Right renal cortex interstitium (tissue), 3 donors: ENCODE measurements at regions not wholly inside any gene's neighbourhood (a gene's known extent, or its start where the extent isn't known, plus 50 kb on each side); places are given as distances from the start of the nearest gene placed in this dataset.

ENCODE experiments used
- DNase-seq, 3 donors: peaks; one replicate each; pipeline ENCODE4 v3.0.0-alpha.2; 2013; ENCODE audit warnings: low read depth in 3 of 3, low spot score in 2 of 3

- no peak for DNase-seq
These were observed 94.6 kb upstream of the COL8A1 start for GRCh38 chr3:99543796-99544195.

DNA sequence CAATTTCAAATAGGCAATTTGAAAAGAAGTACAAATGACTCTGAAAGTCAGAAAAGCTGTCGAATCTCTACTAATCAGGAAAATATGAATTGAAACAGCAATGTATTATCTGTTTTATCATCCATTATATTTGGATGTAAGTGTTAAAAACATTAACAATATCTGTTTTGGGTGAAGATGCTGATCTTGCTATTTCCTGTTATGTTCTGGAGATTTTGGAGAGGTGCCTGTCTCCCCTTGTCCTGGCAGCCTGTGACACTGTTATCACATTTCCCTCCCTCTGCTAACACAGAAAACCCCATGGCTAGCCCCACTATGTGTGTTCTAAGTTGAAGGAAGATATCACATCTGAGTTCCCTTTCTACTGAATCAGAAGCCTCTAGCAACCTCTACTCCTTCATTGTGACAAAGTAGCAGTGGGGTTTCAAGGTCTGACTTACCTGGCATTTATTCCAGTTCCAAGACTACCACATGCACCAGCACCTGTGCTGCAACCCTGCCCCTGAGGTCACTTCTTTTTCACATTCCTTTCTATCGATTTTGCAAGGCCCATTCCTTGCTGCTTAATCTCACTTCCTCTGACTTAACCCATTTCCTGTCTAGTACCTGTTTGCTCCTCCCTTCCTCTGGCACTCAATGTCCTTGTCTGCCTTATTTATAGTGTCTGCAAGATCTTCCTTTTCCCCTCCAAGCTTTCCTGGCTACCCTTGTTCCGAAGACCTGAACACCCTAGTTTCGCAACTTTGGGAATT is 95.5 kb upstream of the COL8A1 start:
- DNase-seq, result no peak

DNA sequence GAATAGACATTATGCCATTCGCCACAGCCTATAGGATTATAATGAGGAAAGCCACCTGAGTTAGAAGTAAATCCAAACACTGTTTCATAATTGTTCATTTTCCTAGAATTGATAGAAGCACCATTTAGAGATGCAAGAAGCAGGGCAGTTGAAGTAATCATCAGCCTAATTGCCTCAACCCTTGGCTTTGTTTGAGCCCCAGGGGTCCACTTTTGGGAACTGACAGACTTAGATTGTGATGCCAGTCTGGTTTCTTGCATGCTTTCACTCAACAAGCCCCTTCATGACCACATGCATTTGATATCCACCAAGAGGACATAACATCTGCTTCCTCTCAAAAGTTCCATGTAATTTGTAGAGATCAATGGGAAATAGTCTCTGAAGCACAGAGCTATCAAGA is 97.2 kb upstream of the COL8A1 start:
- DNase-seq, result no peak

- no peak for DNase-seq
These were observed 101.0 kb upstream of the COL8A1 start for GRCh38 chr3:99537416-99537815.

GRCh38 chr3:99536555-99537314 is 101.7 kb upstream of the COL8A1 start:
- DNase-seq, result no peak

DNA sequence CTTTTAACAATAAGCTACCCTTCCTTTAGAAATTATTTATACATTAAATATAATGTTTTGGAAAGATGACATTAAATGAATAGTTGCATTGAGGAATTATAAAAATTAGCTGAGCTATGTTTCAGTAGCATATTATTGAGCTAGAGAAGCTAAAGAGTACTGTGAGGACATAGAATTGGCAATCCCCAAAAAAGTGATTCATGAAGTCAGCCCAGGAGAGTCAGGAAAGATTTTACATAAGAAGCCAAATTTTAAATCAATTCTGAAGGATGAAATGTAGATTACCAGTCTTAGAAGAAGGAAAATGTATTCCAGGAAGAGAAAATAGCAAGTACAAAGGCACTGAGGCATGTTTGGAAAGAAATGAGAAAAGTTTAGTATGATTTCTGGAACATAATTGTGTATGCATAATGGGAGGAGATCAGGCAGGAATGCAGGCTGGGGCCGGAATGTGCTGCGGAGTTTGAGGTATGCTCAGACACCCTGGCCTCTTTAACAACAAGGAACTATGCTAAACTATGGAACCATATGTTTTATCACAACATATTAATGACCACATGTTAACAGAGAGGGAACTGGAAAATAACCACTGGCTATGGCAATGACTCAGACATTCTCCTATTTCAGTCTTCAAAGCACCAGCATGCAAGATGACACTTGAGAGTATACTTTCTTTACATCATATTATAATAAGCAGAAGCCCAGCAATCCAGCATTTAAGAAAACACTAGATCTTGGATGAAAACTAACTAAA is 103.3 kb upstream of the COL8A1 start:
- DNase-seq, result no peak

- no peak for DNase-seq
These were observed 106.1 kb upstream of the COL8A1 start for GRCh38 chr3:99532246-99532645.

DNA sequence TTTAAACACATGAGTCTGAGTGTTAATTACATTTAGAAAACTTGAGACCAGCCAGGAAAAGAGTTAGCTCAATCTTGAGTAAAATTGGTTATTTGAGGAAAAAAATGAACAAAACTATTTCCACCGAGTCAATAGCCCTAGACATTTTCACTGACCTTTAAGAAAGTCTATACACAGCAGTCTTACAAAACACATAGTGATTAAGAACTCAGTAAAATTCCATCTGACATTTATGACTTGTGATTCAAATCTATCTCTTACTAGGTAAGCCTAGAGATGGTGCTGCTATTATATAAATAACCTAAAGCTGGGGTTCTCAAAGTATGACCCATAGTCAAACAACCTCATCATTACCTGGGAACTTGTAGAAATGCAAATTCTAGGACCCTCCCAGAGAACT is 109.1 kb upstream of the COL8A1 start:
- DNase-seq, result no peak

DNA sequence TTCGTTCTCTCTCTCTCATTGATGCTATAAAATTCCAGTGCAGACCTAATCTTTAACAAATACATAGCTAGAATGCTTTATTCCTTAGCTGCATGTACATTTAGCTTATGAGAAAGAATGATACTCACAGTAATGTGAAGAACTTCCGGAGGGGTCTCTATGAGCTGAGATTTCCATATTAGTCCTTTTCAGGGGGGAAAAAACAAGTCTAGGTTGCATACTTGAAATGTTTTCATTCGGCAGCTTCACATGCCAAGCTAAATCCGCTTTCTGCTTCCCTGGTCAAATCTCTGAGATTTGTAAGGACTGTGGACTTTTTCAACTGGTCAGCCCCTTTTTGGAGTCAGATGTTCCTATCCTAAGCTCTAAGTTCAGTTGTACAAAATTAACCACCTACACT is 111.5 kb upstream of the COL8A1 start:
- DNase-seq, result no peak

GRCh38 chr3:99524559-99524958 is 113.8 kb upstream of the COL8A1 start:
- DNase-seq, result no peak

GRCh38 chr3:99523431-99524127 is 114.8 kb upstream of the COL8A1 start:
- no peak for DNase-seq

DNA sequence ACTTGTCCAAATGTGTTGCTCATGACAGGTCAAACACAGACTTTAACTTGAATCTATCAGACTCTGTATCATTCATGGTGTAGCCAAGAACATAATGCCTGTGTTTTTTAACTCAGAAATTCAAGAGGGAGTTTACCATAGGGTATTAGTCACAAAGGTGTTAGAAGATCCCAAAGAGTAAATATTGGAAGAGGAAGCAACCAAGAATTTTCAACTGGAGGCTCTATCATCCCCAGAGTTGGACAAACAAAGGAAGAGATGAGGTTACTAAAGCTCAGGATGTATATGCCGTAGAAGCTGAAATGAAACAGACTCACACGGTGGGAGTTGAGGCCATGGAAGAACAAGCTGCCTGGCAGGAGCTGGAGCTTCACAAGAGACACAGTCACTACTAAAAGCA is 116.2 kb upstream of the COL8A1 start:
- no peak for DNase-seq

GRCh38 chr3:99521551-99521950 is 116.8 kb upstream of the COL8A1 start:
- no peak for DNase-seq

GRCh38 chr3:99520513-99520912 is 117.9 kb upstream of the COL8A1 start:
- no peak for DNase-seq

DNA sequence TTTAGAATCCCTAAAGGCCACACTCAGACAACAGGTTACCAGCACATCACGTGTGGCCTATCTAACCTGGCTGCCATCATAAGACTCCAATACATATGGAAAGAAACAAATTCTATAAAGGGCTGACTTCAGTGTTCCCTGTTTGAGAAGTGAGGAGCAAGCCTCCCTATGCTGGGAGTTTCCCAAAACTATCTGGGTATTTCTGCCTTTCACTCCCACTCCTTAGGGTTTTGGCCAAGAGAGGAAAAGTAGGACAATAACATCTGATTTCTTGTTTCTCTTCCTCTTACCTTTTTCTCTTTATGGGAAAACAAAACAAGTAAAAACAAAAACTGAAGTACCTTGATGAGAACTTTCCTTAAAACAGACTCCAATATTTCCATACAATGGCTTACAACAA is 121.5 kb upstream of the COL8A1 start:
- DNase-seq, result no peak

GRCh38 chr3:99515891-99516290 is 122.5 kb upstream of the COL8A1 start:
- DNase-seq, result no peak

- no peak for DNase-seq
These were observed 129.2 kb upstream of the COL8A1 start for GRCh38 chr3:99509224-99509623.

- no peak for DNase-seq
These were observed 130.2 kb upstream of the COL8A1 start for GRCh38 chr3:99508191-99508590.

DNA sequence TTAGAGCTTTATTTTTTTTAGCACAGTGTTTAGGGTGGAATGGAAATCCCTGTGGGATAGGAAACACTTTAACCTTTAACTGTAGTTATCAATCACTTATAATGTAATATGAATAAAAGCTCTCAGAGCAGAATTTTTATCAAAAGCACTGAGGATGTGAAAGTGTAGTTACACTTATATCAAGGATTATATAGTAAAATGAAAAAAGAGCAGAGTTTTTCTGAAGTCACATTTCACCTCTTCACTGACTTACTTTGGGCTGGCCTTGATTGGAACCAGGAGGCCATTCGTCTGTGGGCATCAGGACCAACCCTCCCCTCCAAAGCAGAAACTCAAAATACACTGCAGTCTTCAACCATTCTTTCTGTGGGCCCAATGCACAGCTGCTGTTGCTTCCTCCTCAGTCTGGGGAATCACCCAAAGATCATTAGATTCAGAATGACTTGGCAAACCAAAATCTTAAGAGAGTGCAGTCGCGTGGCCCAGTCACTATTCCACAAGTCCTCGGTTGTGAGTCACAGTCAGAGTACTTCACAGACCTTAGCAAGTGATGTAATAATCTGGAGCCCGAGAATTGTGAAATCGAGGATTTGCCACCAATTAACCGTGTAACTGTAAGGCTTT is 132.6 kb upstream of the COL8A1 start:
- DNase-seq, result no peak

GRCh38 chr3:99505200-99505599 is 133.2 kb upstream of the COL8A1 start:
- no peak for DNase-seq

- no peak for DNase-seq
These were observed 134.1 kb upstream of the COL8A1 start for GRCh38 chr3:99504258-99504657.
